SK-N-SH (cell line): ENCODE measurements at regions not wholly inside any gene's neighbourhood (a gene's known extent, or its start where the extent isn't known, plus 50 kb on each side); places are given as distances from the start of the nearest gene placed in this dataset.

ENCODE experiments used
- EP300 ChIP-seq, 2 experiments: IDR thresholded peaks; 2 replicates each; pipeline versions ENCODE4 v1.4.0 to v1.6.1; 2012; ENCODE audit warnings: borderline replicate concordance in 1 of 2, low read depth in 1 of 2, low read length in 1 of 2
- POLR2AphosphoS5 ChIP-seq: IDR thresholded peaks from 2 replicates; pipeline ENCODE4 v1.6.1; 2012; ENCODE audit warnings: low read depth, low read length
- TF ChIP-seq, protein P1 (sequence below): fragments of 200-600 bp; sonication (generic); IDR thresholded peaks from 2 replicates; pipeline ENCODE4 v1.6.1; 2017; ENCODE audit warnings: antibody characterized with exemption, mild to moderate bottlenecking, moderate library complexity

DNA sequence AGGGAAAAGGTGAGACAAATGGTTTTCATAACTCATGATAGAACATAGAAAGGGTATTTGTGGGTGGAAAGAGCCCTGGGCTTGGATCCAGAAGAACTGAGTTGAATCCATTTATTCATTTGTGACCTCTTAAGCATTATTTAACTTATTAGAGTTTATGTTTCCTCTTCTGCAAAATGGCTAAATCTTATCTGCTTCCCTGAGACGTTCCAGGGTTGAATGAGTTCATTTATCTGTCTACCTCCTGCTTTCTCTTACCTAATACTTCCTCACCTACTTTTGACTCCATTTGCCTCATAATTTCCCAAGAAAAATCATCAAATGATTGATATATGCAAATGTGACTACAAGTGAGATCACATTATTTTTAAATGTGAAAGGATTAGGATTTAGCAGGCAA, 152.7 kb upstream of the GAS1 start:
- no peak for TF ChIP-seq POLR2AphosphoS5
- TF ChIP-seq, protein P1, sequence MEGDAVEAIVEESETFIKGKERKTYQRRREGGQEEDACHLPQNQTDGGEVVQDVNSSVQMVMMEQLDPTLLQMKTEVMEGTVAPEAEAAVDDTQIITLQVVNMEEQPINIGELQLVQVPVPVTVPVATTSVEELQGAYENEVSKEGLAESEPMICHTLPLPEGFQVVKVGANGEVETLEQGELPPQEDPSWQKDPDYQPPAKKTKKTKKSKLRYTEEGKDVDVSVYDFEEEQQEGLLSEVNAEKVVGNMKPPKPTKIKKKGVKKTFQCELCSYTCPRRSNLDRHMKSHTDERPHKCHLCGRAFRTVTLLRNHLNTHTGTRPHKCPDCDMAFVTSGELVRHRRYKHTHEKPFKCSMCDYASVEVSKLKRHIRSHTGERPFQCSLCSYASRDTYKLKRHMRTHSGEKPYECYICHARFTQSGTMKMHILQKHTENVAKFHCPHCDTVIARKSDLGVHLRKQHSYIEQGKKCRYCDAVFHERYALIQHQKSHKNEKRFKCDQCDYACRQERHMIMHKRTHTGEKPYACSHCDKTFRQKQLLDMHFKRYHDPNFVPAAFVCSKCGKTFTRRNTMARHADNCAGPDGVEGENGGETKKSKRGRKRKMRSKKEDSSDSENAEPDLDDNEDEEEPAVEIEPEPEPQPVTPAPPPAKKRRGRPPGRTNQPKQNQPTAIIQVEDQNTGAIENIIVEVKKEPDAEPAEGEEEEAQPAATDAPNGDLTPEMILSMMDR = no peak
- TF ChIP-seq EP300 (IDR thresholded peaks at IDR 0.05; ENCODE audit: borderline replicate concordance in 1 of 2, low read depth in 1 of 2, low read length in 1 of 2) = no peak
